ENCODE measurements at regions not wholly inside any gene's neighbourhood (a gene's known extent, or its start where the extent isn't known, plus 50 kb on each side); places are given as distances from the start of the nearest gene placed in this dataset.

- no peak for TF ChIP-seq CTCF (IDR thresholded peaks at IDR 0.05)
- no peak for TF ChIP-seq POLR2A (IDR thresholded peaks at IDR 0.05)
Measured at GRCh38 chr2:103743195-103743594, 981.4 kb downstream of the TMEM182 start.

Measured in Peyer's patch (tissue), 4 donors.